ENCODE measurements at regions not wholly inside any gene's neighbourhood (a gene's known extent, or its start where the extent isn't known, plus 50 kb on each side); places are given as distances from the start of the nearest gene placed in this dataset.

GRCh38 chr5:66364186-66364585 is 220.1 kb downstream of the SREK1 start:
- TF ChIP-seq RAD21 (IDR thresholded peaks at IDR 0.05) (no peak), EGR1 (IDR thresholded peaks at IDR 0.05; ENCODE audit: low read depth in 2 of 2) (no peak), YY1 (IDR thresholded peaks at IDR 0.05) (no peak)
- Histone ChIP-seq H3K9ac (ENCODE audit: low read depth in 1 of 2, low read length in 2 of 2) (no peak overlapping the region), H3K4me1 (ENCODE audit: control insufficient read depth in 4 of 4, insufficient read depth in 4 of 4, low read length in 3 of 4) (no peaks in the 10 kb centered on the region), H3K4me3 (ENCODE audit: low read depth in 1 of 3, low read length in 3 of 3) (no peak overlapping the region), H3K27ac (ENCODE audit: low read depth in 1 of 2, low read length in 2 of 2) (no peak overlapping the region), H3K27me3 (ENCODE audit: control insufficient read depth in 4 of 4, insufficient read depth in 4 of 4, low read length in 3 of 4) (no peaks in the 10 kb centered on the region), H3K36me3 (ENCODE audit: control insufficient read depth in 4 of 4, insufficient read depth in 3 of 4, low read depth in 1 of 4, low read length in 3 of 4) (no peaks in the 10 kb centered on the region), H3K9me3 (ENCODE audit: control insufficient read depth in 4 of 4, low read length in 3 of 4) (no peaks in the 10 kb centered on the region)
- 94% methylated on average over 2 of the region's 2 CpGs for WGBS
- no peak for DNase-seq (ENCODE audit: low spot score)

GRCh38 chr5:66365981-66366380 is 221.9 kb downstream of the SREK1 start:
- Histone ChIP-seq H3K27me3 (ENCODE audit: control insufficient read depth in 4 of 4, insufficient read depth in 4 of 4, low read length in 3 of 4) (no peaks in the 10 kb centered on the region), H3K9me3 (ENCODE audit: control insufficient read depth in 4 of 4, low read length in 3 of 4) (no peaks in the 10 kb centered on the region), H3K4me1 (ENCODE audit: control insufficient read depth in 4 of 4, insufficient read depth in 4 of 4, low read length in 3 of 4) (no peaks in the 10 kb centered on the region), H3K36me3 (ENCODE audit: control insufficient read depth in 4 of 4, insufficient read depth in 3 of 4, low read depth in 1 of 4, low read length in 3 of 4) (no peaks in the 10 kb centered on the region), H3K27ac (ENCODE audit: low read depth in 1 of 2, low read length in 2 of 2) (no peak overlapping the region), H3K4me3 (ENCODE audit: low read depth in 1 of 3, low read length in 3 of 3) (no peak overlapping the region), H3K9ac (ENCODE audit: low read depth in 1 of 2, low read length in 2 of 2) (no peak overlapping the region)
- WGBS: 57% methylated on average over 4 of the region's 4 CpGs
- TF ChIP-seq EGR1 (IDR thresholded peaks at IDR 0.05; ENCODE audit: low read depth in 2 of 2) (no peak), YY1 (IDR thresholded peaks at IDR 0.05) (no peak), HNF4A (conservative IDR thresholded peaks at IDR 0.05) (no peak), HNF4G (IDR thresholded peaks at IDR 0.05) (no peak), RAD21 (IDR thresholded peaks at IDR 0.05) (no peak), GABPA (IDR thresholded peaks at IDR 0.05 in 1 of 2, conservative IDR thresholded peaks at IDR 0.05 in 1 of 2) (no peak), REST (IDR thresholded peaks at IDR 0.05) (no peak), ATF3 (IDR thresholded peaks at IDR 0.05) (no peak), JUND (IDR thresholded peaks at IDR 0.05) (no peak), SP1 (IDR thresholded peaks at IDR 0.05) (no peak), RXRA (IDR thresholded peaks at IDR 0.05) (no peak), FOXA2 (IDR thresholded peaks at IDR 0.05) (no peak), TAF1 (conservative IDR thresholded peaks at IDR 0.05) (no peak), NR2F2 (IDR thresholded peaks at IDR 0.05) (no peak), CTCF (IDR thresholded peaks at IDR 0.05; ENCODE audit: low read depth, low read length, missing input control) (no peak), FOXA1 (IDR thresholded peaks at IDR 0.05) (no peak), ZBTB33 (IDR thresholded peaks at IDR 0.05) (no peak), MAX (IDR thresholded peaks at IDR 0.05) (no peak)
- DNase-seq (ENCODE audit: low spot score): no peak

All from liver (tissue), 8 donors.